HG03039 (cell line): ENCODE measurements at regions not wholly inside any gene's neighbourhood (a gene's known extent, or its start where the extent isn't known, plus 50 kb on each side); places are given as distances from the start of the nearest gene placed in this dataset.
"Not testable (repeated sequence)": the region's sequence is repeated elsewhere in the genome, so short reads cannot be mapped to it uniquely, and the experiment has no call there.

ENCODE experiments used
- ATAC-seq: cut with Tn5 transposase; IDR thresholded peaks from one replicate; pipeline ENCODE4 v1.9.1; 2021; ENCODE audit warnings: mild to moderate bottlenecking, moderate library complexity; ENCODE audit not compliant: unreplicated experiment

- no peak for ATAC-seq
Measured at GRCh38 chr1:182003953-182004586, 57.4 kb downstream of the ZNF648 start.

- no peak for ATAC-seq
Measured at GRCh38 chr1:182003025-182003725, 58.3 kb downstream of the ZNF648 start.

- ATAC-seq: no peak
Measured at GRCh38 chr1:182002570-182002969, 58.9 kb downstream of the ZNF648 start.

GRCh38 chr1:181998858-181999257, 62.7 kb downstream of the ZNF648 start:
- no peak for ATAC-seq

GRCh38 chr1:181992072-181992471, 69.4 kb downstream of the ZNF648 start:
- ATAC-seq: no peak

GRCh38 chr1:181990728-181991127, 70.8 kb downstream of the ZNF648 start:
- no peak for ATAC-seq

GRCh38 chr1:181989261-181989920, 72.1 kb downstream of the ZNF648 start:
- no peak for ATAC-seq

GRCh38 chr1:181987996-181988395, 73.5 kb downstream of the ZNF648 start:
- ATAC-seq: no peak

GRCh38 chr1:181987334-181987895, 74.1 kb downstream of the ZNF648 start:
- no peak for ATAC-seq

GRCh38 chr1:181986907-181987305, 74.6 kb downstream of the ZNF648 start:
- no peak for ATAC-seq

GRCh38 chr1:181985936-181986906, 75.3 kb downstream of the ZNF648 start:
- no peak for ATAC-seq

- no peak for ATAC-seq
Measured at GRCh38 chr1:181985281-181985680, 76.2 kb downstream of the ZNF648 start.

- no peak for ATAC-seq
Measured at GRCh38 chr1:181984006-181984405, 77.5 kb downstream of the ZNF648 start.

- ATAC-seq: no peak
Measured at GRCh38 chr1:181981821-181982220, 79.7 kb downstream of the ZNF648 start.

GRCh38 chr1:181972256-181972655, 89.3 kb downstream of the ZNF648 start:
- no peak for ATAC-seq

GRCh38 chr1:181971424-181971823, 90.1 kb downstream of the ZNF648 start:
- ATAC-seq: no peak

- ATAC-seq: no peak
Measured at GRCh38 chr1:181969902-181970301, 91.6 kb downstream of the ZNF648 start.

GRCh38 chr1:181954696-181955095, 106.8 kb downstream of the ZNF648 start:
- ATAC-seq: not testable (repeated sequence)

- not testable (repeated sequence) for ATAC-seq
Measured at GRCh38 chr1:181954178-181954577, 107.3 kb downstream of the ZNF648 start.

- ATAC-seq: no peak
Measured at GRCh38 chr1:181953596-181953995, 107.9 kb downstream of the ZNF648 start.

GRCh38 chr1:181951213-181951612, 110.3 kb downstream of the ZNF648 start:
- no peak for ATAC-seq
